LNCAP (cell line): ENCODE measurements at regions not wholly inside any gene's neighbourhood (a gene's known extent, or its start where the extent isn't known, plus 50 kb on each side); places are given as distances from the start of the nearest gene placed in this dataset.

ENCODE experiments used
- CTCF ChIP-seq: fragments of 450-650 bp; IDR thresholded peaks from 2 replicates; pipeline ENCODE4 v1.5.1; 2017; ENCODE audit warnings: mild to moderate bottlenecking

- TF ChIP-seq CTCF = no peak
Observed at GRCh38 chr1:185492089-185492825, 175.2 kb upstream of the IVNS1ABP start.

DNA sequence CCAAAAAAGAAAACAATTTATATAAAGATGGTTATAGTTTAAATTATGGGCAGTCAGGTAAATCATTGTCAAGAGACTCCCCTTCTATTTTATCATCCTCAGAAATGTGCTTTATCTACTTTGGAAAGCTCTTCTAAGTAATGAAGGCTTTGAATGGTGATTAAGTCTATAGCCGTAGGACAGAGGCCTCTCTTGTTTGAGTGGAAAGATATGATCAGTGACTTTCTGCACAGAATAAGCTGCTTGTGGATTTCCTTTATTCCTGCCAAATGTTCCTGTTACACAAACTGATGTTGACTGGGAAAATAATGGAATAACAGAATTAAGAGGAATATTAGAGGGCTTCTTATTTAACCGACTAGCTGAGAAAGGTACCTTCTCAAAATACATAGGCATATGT lies 174.6 kb upstream of the IVNS1ABP start:
- TF ChIP-seq CTCF = no peak

DNA sequence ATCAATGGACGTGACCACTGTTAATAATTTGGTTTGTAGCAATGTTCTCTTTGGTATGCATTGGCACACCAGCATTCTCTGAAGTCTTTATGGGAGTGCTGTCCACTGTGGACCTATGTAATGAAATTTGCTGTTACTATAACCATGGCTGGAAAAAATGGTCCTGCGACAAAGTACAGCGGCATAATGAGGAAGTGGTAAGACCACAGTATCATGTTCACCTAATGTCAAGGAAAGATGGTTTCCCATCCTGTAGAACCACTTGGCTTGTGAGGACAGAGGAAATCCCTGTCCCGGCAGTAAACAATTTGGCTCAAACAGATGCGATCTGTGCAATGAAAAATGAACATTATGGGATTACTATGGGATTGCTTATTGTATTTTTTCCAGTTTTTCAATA lies 173.9 kb upstream of the IVNS1ABP start:
- TF ChIP-seq CTCF = no peak

DNA sequence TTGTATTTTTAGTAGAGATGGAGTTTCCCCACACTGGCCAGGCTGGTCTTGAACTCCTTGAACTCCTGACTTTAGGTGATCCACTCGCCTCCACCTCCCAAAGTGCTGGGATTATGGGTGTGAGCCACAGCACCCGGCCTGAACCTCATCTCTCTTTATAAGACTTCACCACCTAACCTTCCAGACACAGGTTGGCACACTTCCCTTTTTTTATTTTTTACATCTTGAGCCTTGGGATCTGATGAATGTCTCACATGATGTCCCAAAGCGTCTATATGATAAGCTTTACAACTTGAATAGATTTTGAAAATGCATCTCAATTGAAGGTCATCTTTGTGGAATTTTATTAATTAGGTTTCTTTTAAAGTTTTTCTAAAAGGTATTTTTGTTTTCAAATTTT lies 172.4 kb upstream of the IVNS1ABP start:
- TF ChIP-seq CTCF = no peak

GRCh38 chr1:185488808-185489207 lies 171.8 kb upstream of the IVNS1ABP start:
- TF ChIP-seq CTCF = no peak

DNA sequence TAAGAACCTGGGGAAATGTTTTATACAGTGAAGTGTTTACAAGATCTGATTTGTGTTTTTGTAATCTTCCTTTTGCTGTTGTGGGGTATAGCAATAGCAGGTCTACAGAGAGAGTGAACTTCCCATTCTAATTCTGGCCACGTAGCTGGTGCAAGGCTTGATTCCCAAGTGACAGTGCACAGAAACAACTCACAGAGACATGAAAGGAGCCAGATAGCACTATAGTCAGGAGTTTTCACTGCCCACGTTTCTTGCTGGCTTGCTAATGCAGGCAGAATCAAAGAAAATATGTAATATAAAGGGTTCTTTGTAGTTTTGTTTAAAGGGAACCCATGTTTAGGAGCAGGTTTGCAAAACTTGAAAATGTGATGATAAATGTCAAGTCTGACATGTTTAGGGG lies 170.9 kb upstream of the IVNS1ABP start:
- no peak for TF ChIP-seq CTCF

- TF ChIP-seq CTCF = no peak
Observed at GRCh38 chr1:185487026-185487425, 170.0 kb upstream of the IVNS1ABP start.

- no peak for TF ChIP-seq CTCF
Observed at GRCh38 chr1:185486346-185486745, 169.3 kb upstream of the IVNS1ABP start.
